ENCODE measurements at regions not wholly inside any gene's neighbourhood (a gene's known extent, or its start where the extent isn't known, plus 50 kb on each side); places are given as distances from the start of the nearest gene placed in this dataset.

DNA sequence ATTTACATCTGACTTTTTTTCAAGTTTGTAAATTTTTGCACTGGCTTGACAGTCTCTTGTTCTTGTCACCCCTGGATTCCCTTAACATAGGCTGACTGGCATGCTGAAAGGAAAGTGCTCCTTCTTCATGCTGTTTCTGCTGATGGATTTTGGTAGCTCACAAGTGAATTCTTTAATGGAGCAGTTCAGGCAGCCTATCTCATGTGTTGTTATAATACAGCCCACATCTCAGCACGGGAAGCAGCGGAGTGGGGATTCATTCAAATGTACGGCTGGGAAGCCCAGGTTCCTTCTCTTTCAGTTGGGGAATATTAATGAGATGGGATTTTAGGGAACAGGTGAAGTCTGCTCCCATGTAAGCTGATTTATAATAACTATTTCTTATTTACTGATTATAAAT lies 142.8 kb downstream of the CD8B2 start:
- DNase-seq (no peak), ATAC-seq (no peak)
- TF ChIP-seq, protein P1, sequence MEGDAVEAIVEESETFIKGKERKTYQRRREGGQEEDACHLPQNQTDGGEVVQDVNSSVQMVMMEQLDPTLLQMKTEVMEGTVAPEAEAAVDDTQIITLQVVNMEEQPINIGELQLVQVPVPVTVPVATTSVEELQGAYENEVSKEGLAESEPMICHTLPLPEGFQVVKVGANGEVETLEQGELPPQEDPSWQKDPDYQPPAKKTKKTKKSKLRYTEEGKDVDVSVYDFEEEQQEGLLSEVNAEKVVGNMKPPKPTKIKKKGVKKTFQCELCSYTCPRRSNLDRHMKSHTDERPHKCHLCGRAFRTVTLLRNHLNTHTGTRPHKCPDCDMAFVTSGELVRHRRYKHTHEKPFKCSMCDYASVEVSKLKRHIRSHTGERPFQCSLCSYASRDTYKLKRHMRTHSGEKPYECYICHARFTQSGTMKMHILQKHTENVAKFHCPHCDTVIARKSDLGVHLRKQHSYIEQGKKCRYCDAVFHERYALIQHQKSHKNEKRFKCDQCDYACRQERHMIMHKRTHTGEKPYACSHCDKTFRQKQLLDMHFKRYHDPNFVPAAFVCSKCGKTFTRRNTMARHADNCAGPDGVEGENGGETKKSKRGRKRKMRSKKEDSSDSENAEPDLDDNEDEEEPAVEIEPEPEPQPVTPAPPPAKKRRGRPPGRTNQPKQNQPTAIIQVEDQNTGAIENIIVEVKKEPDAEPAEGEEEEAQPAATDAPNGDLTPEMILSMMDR (IDR thresholded peaks at IDR 0.05) = no peak
- no peaks in the 10 kb centered on the region for H3K36me3 ChIP-seq (ENCODE audit: low read depth)
- no peak overlapping the region for H3K4me3 ChIP-seq
- intact Hi-C loops (cut with DNase I, micrococcal nuclease) = no loop called here
- H3K4me1 ChIP-seq (ENCODE audit: low read depth) = peaks cover under 1% of the 10 kb centered on the region
- peaks cover 11% of the 10 kb centered on the region for H3K9me3 ChIP-seq

DNA sequence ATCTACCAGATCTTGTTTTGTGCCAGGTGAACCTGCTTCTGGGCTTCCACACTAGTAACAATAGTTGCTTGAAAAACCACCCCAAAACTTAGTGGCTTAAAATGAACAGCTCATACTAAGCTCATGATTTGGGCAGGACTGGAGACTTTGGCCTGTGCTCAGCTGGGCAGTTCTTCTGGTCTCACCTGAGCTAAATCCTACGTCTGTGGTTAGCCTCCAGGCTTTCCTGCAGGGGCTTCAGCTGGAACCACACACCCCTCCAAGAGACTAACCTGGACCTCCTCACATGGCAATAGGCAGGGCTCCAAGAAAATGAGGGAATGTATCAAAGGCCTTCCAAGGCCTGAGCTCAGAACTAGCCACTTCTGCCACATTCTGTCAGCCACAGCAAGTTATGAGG lies 144.1 kb downstream of the CD8B2 start:
- Histone ChIP-seq H3K4me1 (ENCODE audit: low read depth) (no peaks in the 10 kb centered on the region), H3K36me3 (ENCODE audit: low read depth) (no peaks in the 10 kb centered on the region), H3K4me3 (no peak overlapping the region), H3K9me3 (peaks cover 11% of the 10 kb centered on the region)
- DNase-seq (no peak), ATAC-seq (no peak)
- intact Hi-C loops (cut with DNase I, micrococcal nuclease) = no loop called here
- TF ChIP-seq, protein P1 (IDR thresholded peaks at IDR 0.05) = no peak

DNA sequence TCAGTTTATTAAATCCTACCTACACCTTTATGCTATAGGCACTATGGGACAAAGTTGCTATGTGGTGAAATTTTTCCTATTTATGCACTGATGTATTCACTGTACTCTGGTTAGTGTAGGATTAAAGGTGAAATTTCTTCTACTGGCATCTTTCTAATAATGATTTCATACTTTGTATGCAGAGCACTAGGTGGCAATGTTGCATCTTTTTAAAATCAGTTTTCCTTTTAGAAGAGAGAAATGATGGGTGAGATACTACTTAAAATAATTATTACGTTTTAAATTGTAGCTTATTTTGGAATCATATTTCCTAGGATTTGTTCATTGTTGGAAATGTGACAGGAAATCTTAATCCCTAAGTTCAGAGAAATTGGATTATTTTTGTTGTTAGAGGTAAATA lies 150.9 kb downstream of the CD8B2 start:
- no peak for ATAC-seq
- no peak for DNase-seq
- H3K4me1 ChIP-seq (ENCODE audit: low read depth) = no peaks in the 10 kb centered on the region
- no peaks in the 10 kb centered on the region for H3K9me3 ChIP-seq
- no peak overlapping the region for H3K4me3 ChIP-seq
- TF ChIP-seq, protein P1 (IDR thresholded peaks at IDR 0.05) = no peak
- intact Hi-C loops (cut with DNase I, micrococcal nuclease) = no loop called here
- no peaks in the 10 kb centered on the region for H3K36me3 ChIP-seq (ENCODE audit: low read depth)

DNA sequence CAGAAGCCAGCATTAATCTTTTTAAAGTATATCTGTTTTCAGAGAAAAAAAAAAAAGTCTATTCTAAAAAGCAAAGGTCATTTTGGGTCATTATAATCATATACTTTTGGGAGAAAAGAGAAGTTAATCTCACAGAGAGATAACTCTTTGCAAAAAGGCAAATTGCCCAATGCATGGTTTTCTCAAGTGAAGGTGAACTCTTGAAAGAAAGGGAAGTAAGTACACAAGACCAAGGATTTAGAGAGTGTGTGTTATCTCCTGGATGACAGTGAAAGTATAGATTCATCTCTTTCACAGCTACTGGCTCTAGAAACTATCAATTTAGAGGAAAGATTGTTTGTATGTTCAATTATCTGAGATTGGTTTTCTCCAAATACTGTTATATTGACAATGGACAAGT lies 151.4 kb downstream of the CD8B2 start:
- no peaks in the 10 kb centered on the region for H3K4me1 ChIP-seq (ENCODE audit: low read depth)
- intact Hi-C loops (cut with DNase I, micrococcal nuclease) = no loop called here
- H3K9me3 ChIP-seq = no peaks in the 10 kb centered on the region
- ATAC-seq = no peak
- TF ChIP-seq, protein P1 (IDR thresholded peaks at IDR 0.05) = no peak
- DNase-seq = no peak
- no peaks in the 10 kb centered on the region for H3K36me3 ChIP-seq (ENCODE audit: low read depth)
- no peak overlapping the region for H3K4me3 ChIP-seq

DNA sequence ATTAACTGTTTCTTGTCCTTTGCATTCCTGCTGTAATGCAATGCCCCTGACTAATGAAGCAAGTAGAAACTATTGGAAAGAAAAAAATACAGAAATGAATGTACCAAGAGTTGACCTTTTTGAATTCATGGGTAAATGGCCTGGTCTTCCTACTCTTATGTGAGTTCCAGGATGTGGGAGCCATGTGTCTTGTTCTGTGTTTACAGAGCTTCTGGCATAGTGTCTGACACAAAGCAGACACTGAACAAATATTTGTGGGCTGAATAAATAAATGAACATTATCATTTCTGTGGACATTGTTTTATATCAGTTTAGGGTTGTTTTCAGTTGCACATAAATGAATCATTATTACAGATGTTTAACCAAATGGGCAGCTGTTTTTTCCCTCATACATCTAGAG lies 155.5 kb downstream of the CD8B2 start:
- no peak for DNase-seq
- Histone ChIP-seq H3K4me1 (ENCODE audit: low read depth) (no peaks in the 10 kb centered on the region), H3K4me3 (no peak overlapping the region), H3K36me3 (ENCODE audit: low read depth) (no peaks in the 10 kb centered on the region), H3K9me3 (no peaks in the 10 kb centered on the region)
- TF ChIP-seq, protein P1 (IDR thresholded peaks at IDR 0.05) = no peak
- ATAC-seq = peak; percentile 25
- intact Hi-C loops (cut with DNase I, micrococcal nuclease) = no loop called here

DNA sequence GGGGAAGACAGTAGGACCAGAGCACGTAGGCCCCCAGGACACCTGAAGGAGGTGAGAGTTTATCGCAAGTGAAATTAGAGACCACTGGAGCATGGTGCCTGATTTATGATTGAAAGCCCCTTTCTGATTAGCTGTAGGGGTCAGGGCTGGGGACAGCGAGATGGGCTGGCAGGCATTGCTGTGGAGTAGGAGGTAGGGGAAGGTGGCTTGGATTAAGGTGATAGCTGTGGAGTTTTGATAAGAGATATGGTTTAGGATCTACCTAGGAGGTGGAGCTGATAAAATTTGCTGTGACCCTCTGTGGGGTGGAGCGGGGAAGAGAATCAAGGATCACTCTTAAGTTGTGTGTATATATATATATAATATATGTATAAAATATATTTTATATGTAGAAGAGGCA lies 157.5 kb downstream of the CD8B2 start:
- no peaks in the 10 kb centered on the region for H3K9me3 ChIP-seq
- TF ChIP-seq, protein P1 (IDR thresholded peaks at IDR 0.05) = no peak
- DNase-seq = no peak
- intact Hi-C loops (cut with DNase I, micrococcal nuclease) = no loop called here
- H3K36me3 ChIP-seq (ENCODE audit: low read depth) = no peaks in the 10 kb centered on the region
- H3K4me1 ChIP-seq (ENCODE audit: low read depth) = no peaks in the 10 kb centered on the region
- ATAC-seq = no peak
- no peak overlapping the region for H3K4me3 ChIP-seq
